ENCODE measurements at regions not wholly inside any gene's neighbourhood (a gene's known extent, or its start where the extent isn't known, plus 50 kb on each side); places are given as distances from the start of the nearest gene placed in this dataset.

DNA sequence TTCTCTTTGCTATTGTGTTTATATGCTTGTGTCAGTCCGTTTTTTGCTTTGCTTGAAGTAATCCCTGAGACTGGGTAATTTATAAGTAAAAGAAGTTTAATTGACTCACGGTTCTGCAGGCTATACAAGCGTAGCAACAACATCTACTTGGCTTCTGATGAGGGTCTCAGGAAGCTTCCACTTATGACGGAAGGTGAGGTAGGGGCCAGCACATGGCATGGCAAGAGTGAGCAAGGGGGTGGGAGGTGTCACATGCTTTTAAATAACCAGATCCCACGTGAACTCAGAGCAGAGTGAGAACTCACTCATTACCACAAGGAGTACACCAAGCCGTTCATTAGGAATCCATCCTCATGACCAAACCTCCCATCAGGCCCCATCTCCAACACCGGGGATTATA, 540.3 kb downstream of the TDRD15 start:
- no peak for TF ChIP-seq SIN3A (IDR thresholded peaks at IDR 0.05; ENCODE audit: borderline replicate concordance, insufficient read depth, low read length)

DNA sequence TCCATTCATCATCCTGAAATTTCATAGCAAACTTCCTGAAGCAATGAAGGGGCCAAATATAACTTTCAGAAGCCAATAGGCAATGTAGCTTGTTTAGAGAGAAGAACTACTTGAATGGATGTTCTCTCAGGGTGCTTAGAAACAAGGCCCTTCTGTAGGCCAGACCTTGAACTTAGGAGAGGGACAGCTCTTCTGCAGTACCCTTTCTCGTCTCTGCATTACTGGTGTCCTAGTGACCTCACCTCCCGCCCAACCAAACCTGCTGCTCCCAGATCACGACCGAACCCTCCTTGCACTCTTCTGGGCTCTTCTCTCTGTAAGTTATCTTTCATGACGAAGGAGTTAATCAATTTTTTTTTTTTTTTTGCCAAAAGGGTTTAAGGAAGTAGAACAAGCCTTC, 543.9 kb downstream of the TDRD15 start:
- TF ChIP-seq FOXP2 (optimal IDR thresholded peaks at IDR 0.05; ENCODE audit: borderline replicate concordance, extremely low read depth, extremely low read length, insufficient read depth) (no peak), TAF1 (IDR thresholded peaks at IDR 0.05; ENCODE audit: borderline replicate concordance, insufficient read depth, low read length) (no peak), SIN3A (IDR thresholded peaks at IDR 0.05; ENCODE audit: borderline replicate concordance, insufficient read depth, low read length) (no peak), POLR2AphosphoS5 (IDR thresholded peaks at IDR 0.05; ENCODE audit: low read depth, low read length) (no peak)
- TF ChIP-seq, protein P1, sequence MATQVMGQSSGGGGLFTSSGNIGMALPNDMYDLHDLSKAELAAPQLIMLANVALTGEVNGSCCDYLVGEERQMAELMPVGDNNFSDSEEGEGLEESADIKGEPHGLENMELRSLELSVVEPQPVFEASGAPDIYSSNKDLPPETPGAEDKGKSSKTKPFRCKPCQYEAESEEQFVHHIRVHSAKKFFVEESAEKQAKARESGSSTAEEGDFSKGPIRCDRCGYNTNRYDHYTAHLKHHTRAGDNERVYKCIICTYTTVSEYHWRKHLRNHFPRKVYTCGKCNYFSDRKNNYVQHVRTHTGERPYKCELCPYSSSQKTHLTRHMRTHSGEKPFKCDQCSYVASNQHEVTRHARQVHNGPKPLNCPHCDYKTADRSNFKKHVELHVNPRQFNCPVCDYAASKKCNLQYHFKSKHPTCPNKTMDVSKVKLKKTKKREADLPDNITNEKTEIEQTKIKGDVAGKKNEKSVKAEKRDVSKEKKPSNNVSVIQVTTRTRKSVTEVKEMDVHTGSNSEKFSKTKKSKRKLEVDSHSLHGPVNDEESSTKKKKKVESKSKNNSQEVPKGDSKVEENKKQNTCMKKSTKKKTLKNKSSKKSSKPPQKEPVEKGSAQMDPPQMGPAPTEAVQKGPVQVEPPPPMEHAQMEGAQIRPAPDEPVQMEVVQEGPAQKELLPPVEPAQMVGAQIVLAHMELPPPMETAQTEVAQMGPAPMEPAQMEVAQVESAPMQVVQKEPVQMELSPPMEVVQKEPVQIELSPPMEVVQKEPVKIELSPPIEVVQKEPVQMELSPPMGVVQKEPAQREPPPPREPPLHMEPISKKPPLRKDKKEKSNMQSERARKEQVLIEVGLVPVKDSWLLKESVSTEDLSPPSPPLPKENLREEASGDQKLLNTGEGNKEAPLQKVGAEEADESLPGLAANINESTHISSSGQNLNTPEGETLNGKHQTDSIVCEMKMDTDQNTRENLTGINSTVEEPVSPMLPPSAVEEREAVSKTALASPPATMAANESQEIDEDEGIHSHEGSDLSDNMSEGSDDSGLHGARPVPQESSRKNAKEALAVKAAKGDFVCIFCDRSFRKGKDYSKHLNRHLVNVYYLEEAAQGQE (IDR thresholded peaks at IDR 0.05; ENCODE audit: insufficient read depth in 1 of 2, low read depth in 2 of 2, low read length in 2 of 2): no peak

DNA sequence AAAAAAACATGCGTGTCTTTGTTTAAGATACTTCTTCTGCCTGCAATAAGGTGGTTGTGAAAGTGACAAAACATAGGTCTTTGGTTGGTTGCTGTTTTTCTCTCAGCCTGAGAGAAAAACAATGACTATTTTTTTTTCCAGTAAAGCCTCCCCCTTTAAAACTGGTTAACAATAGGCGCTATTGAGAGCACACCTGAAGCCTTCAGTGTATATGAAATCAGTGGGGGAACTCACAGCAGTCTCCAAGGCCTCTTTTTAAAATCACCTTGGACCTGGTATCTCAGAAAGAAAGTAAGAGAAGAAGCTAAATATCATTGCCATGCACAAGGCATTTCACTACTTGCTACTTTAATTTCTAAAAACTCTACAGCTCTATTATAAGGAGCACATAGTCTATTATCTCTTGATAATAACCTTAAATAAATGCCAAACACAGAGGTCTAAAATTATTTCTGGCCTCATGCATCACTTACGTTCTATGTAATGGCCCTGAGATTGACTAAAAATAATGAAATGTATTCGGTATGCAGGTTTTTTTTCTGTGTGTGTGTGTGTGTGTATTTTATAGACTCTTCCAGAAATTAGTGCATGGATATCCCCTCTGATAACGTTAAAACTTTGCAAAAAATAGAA, 544.4 kb downstream of the TDRD15 start:
- TF ChIP-seq POLR2AphosphoS5 (IDR thresholded peaks at IDR 0.05; ENCODE audit: low read depth, low read length) (no peak), SIN3A (IDR thresholded peaks at IDR 0.05; ENCODE audit: borderline replicate concordance, insufficient read depth, low read length) (no peak), TAF1 (IDR thresholded peaks at IDR 0.05; ENCODE audit: borderline replicate concordance, insufficient read depth, low read length) (no peak), FOXP2 (optimal IDR thresholded peaks at IDR 0.05; ENCODE audit: borderline replicate concordance, extremely low read depth, extremely low read length, insufficient read depth) (no peak)
- TF ChIP-seq, protein P1 (IDR thresholded peaks at IDR 0.05; ENCODE audit: insufficient read depth in 1 of 2, low read depth in 2 of 2, low read length in 2 of 2): no peak

DNA sequence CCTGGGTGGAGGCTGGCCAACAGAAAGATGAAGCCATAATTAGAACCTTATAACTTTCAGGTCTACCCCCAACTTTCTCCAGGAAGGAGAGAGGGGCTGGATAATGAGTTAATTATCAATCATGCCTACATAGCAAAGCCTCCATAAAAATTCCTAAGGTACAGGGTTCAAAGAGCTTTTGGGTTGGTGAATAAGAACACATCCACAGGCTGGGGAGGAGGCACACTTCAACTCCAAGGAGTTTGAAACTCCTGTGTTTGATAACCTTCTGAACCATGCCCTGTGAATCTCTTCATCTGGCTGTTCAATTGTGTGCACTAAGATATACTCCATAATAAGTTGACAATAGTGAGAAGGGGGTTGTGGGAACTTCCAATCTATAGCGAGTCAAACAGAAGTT, 552.3 kb downstream of the TDRD15 start:
- TF ChIP-seq SIN3A (IDR thresholded peaks at IDR 0.05; ENCODE audit: borderline replicate concordance, insufficient read depth, low read length): no peak
- no peak for TF ChIP-seq FOXP2 (optimal IDR thresholded peaks at IDR 0.05; ENCODE audit: borderline replicate concordance, extremely low read depth, extremely low read length, insufficient read depth)
- TF ChIP-seq POLR2AphosphoS5 (IDR thresholded peaks at IDR 0.05; ENCODE audit: low read depth, low read length): no peak
- TF ChIP-seq, protein P1 (IDR thresholded peaks at IDR 0.05; ENCODE audit: insufficient read depth in 1 of 2, low read depth in 2 of 2, low read length in 2 of 2): no peak
- no peak for TF ChIP-seq TAF1 (IDR thresholded peaks at IDR 0.05; ENCODE audit: borderline replicate concordance, insufficient read depth, low read length)

DNA sequence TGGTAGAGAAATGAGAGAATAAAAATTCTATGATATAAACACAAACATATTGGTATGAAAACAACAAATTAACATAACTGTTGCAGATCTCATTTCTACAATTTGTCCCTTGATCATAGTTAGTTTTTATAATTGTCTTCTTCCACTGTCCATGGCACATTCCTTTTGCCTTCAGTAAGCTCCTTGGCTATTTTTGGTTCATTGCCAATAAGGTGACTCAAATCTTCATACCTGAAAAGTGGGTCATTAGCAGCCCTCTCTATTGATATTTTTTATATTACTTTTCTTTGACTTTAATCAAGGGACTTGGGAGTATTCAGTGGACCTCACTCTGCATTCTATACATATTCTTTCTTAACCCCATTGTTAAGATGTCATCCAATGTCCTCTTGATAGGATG, 552.9 kb downstream of the TDRD15 start:
- TF ChIP-seq, protein P1 (IDR thresholded peaks at IDR 0.05; ENCODE audit: insufficient read depth in 1 of 2, low read depth in 2 of 2, low read length in 2 of 2): no peak
- TF ChIP-seq SIN3A (IDR thresholded peaks at IDR 0.05; ENCODE audit: borderline replicate concordance, insufficient read depth, low read length): no peak
- TF ChIP-seq POLR2AphosphoS5 (IDR thresholded peaks at IDR 0.05; ENCODE audit: low read depth, low read length): no peak
- TF ChIP-seq TAF1 (IDR thresholded peaks at IDR 0.05; ENCODE audit: borderline replicate concordance, insufficient read depth, low read length): no peak
- TF ChIP-seq FOXP2 (optimal IDR thresholded peaks at IDR 0.05; ENCODE audit: borderline replicate concordance, extremely low read depth, extremely low read length, insufficient read depth): no peak

All from PFSK-1 (cell line).